Stimulated activated CD8-positive, alpha-beta memory T cell treated with anti-CD3 and anti-CD28 coated beads, Interleukin-12 subunit alpha, Interleukin-12 subunit beta, amount 100 ng/mL, for 4 hours (primary cell): ENCODE measurements at regions not wholly inside any gene's neighbourhood (a gene's known extent, or its start where the extent isn't known, plus 50 kb on each side); places are given as distances from the start of the nearest gene placed in this dataset.

ENCODE experiments used
- DNase-seq: peaks from one replicate; pipeline ENCODE4 v3.0.0-alpha.2; 2020; ENCODE audit warnings: low read depth

DNA sequence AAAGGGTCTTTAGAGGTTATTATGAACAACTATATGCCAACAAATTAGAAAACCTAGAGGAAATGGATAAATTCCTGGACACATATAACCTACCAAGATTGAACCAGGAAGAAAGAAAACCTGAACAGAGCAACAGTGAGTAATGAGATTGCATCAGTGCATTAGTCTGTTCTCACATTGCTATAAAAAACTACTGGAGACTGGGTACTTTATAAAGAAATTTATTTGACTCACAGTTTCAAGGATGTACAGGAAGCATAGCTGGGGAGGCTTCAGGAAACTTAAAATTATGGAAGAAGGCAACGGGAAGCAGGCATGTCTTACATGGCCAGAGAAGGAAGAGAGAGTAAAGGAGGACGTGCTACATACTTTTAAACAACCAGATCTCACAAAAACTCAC is 70.8 kb upstream of the GNAZ start:
- DNase-seq = no peak

DNA sequence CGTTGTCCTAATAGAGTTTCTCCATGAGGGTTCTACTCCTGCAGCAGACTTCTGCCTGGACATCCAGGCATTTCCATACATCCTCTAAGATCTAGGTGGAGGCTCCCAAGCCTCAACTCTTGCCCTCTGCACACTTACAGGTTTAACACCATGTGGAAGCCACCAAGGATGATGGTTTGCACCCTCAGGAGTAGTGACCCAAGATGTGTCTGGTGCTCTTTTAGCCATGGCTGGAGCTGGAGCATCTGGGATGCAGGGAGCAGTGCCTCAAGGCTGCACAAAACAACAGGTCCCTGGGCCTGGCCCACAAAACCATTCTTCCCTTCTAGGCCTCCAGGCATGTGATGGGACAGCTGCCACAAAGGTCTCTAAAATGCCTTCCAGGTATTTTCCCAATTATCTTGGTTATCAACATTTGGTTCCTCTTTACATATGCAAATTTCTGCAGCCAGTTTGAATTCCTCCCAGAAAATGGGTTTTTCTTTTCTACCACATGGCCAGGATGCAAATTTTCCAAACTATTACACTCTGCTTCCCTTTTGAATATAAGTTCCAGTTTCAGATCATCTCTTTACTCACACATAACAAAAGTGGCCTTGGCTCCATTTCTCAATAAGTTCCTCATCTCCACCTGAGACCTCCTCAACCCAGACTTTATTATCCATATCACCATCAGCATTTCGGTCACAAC is 69.5 kb upstream of the GNAZ start:
- DNase-seq = no peak

DNA sequence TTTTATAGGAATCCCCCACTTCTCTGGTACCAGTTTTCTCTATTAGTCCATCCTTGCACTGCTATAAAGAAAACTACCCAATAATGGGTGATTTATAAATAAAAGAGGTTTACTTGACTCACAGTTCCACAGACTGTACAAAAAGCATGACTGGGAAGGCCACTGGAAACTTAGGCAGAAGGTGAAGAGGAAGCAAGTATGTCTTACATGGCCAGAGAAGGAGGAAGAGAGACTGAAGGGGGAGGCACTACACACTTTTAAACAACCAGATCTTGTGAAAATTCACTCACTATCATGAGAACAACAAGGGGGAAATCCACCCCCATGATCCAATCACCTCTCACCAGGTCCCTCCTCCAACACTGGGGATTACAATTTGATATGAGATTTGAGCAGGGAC is 68.9 kb upstream of the GNAZ start:
- DNase-seq = no peak

DNA sequence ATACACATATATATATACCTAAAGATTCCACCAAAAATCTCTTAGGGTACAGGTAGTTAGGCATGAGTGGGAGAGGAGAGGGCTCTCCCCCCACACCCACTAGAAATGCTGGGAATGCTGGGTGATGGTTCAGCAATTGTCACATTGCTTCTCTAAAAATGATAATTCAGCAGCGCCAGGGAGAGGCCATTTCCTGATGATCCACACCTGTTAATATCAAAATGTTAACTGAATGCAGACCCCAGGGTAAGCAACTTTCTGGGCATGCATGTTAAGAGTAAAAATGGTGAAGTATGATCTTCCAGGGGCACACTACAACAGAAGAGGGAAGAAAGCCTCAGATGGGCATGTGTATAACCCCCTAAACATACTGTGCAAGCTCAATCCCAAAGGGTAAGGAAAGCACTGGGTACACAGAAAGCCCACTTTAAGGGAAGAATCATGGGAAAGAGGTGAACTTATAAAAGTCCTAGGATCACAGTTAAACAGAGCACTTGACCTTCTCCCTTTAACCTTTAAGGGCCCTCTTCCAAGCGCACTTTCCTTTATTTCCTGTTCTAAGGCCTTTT is 67.6 kb upstream of the GNAZ start:
- no peak for DNase-seq

DNA sequence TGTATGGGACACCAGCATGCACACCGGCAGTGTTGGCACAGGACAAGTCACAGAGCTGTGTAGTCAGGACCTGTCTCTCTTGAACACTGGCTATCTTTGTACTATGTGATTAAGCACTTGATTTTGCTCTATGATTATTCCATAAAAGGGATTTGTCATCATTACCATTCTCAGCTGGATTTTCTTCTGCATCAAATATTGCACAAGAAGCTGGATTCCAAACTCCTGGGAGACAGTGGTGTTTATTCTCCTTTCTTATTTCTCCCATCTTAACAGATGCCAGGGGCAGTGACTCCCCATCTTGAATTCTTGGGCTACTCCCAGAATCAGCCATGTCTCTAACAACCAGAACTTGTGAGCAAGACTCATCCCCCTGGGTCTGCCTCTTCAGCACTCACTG is 62.5 kb upstream of the GNAZ start:
- no peak for DNase-seq

DNA sequence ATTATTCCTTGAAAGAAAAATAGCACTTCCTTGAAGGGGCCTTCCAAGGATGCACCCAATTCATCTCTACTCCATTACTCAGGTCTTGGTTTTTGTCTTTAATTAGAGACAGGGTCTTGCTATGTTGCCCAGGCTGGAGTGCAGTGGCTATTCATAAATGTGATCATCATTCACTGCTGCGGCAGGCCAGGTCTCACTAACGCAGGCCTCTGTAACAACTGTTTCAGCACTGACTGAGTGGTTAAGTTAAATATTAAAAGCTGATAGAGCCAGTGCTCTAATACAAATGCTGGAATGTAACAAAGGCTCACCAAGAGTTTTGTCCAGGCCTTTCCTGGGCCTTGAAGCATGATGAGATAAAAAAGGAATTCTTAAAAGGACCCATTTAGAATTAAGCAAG is 61.4 kb upstream of the GNAZ start:
- DNase-seq = no peak
